CD4-positive, alpha-beta T cell (primary cell): ENCODE measurements at regions not wholly inside any gene's neighbourhood (a gene's known extent, or its start where the extent isn't known, plus 50 kb on each side); places are given as distances from the start of the nearest gene placed in this dataset.

Source experiments
- ATAC-seq: fragments of 200-7000 bp; cut with Tn5 transposase; one replicate; pipeline ENCODE4 v1.10.0; 2022; ENCODE audit warnings: mild to moderate bottlenecking; ENCODE audit not compliant: poor library complexity
- CTCF ChIA-PET: fragments of 350-600 bp; sonication (Branson Sonifier 250); formaldehyde crosslinking; loops from one replicate; lab custom pipeline; 2021; ENCODE audit warnings: antibody characterized with exemption, inconsistent platforms; lab: Charles Lee
- POLR2A ChIA-PET: fragments of 350-600 bp; sonication (Branson Sonifier 250); formaldehyde crosslinking; loops from one replicate; lab custom pipeline; 2021; ENCODE audit warnings: antibody characterized with exemption, inconsistent platforms; lab: Charles Lee
- DNase-seq, 14 experiments: peaks; one replicate each; pipeline ENCODE4 v3.0.0-alpha.2; 2013 to 2020; ENCODE audit warnings: mixed read lengths in 2 of 14
- H3K27ac ChIP-seq, 2 donors: one replicate each; pipeline versions ENCODE4 v1.5.1 to v1.7.0; 2013; ENCODE audit warnings: low read length in 2 of 2, low read depth in 1 of 2, mild to moderate bottlenecking in 1 of 2
- H3K27me3 ChIP-seq, 2 experiments: 1 replicate in 1 of 2; 2 replicates in 1 of 2; pipeline versions ENCODE4 v1.6.1 to v1.7.0; 2013; ENCODE audit warnings: low read length in 2 of 2, control low read depth in 1 of 2, mild to moderate bottlenecking in 1 of 2, moderate library complexity in 1 of 2; ENCODE audit not compliant: insufficient read depth in 2 of 2, control insufficient read depth in 1 of 2
- H3K36me3 ChIP-seq: one replicate; pipeline ENCODE4 v1.6.1; 2013; ENCODE audit warnings: low read length, control low read depth; ENCODE audit not compliant: insufficient read depth
- H3K4me1 ChIP-seq: one replicate; pipeline ENCODE4 v1.6.1; 2013; ENCODE audit warnings: low read length, control low read depth; ENCODE audit not compliant: insufficient read depth
- H3K4me3 ChIP-seq: one replicate; pipeline ENCODE4 v1.5.1; 2013; ENCODE audit warnings: mild to moderate bottlenecking, low read length, moderate library complexity
- H3K9me3 ChIP-seq, 2 experiments: 1 replicate in 1 of 2; 2 replicates in 1 of 2; pipeline versions ENCODE4 v1.6.1 to v1.7.0; 2013; ENCODE audit warnings: low read length in 2 of 2, mild to moderate bottlenecking in 2 of 2, control low read depth in 1 of 2, moderate library complexity in 1 of 2; ENCODE audit not compliant: control insufficient read depth in 1 of 2, insufficient read depth in 1 of 2
- H3K27ac Mint-ChIP-seq: one replicate; pipeline ENCODE4 v1.8.0; 2020; ENCODE audit warnings: mixed read lengths
- H3K27me3 Mint-ChIP-seq: one replicate; pipeline ENCODE4 v1.8.0; 2021; ENCODE audit warnings: mixed read lengths
- H3K36me3 Mint-ChIP-seq: one replicate; pipeline ENCODE4 v1.8.0; 2021; ENCODE audit warnings: low read depth, mixed read lengths
- H3K4me1 Mint-ChIP-seq: one replicate; pipeline ENCODE4 v1.8.0; 2021; ENCODE audit warnings: low read depth, mixed read lengths
- H3K4me3 Mint-ChIP-seq: one replicate; pipeline ENCODE4 v1.8.0; 2020; ENCODE audit warnings: mild to moderate bottlenecking, mixed read lengths
- H3K9me3 Mint-ChIP-seq: one replicate; pipeline ENCODE4 v1.8.0; 2020; ENCODE audit warnings: mixed read lengths
- CTCF ChIP-seq: fragments of 200-600 bp; IDR thresholded peaks from one replicate; pipeline ENCODE4 v1.8.0; 2022; ENCODE audit warnings: antibody characterized with exemption, mild to moderate bottlenecking
- intact Hi-C, 2 experiments: fragments of 100-400 bp; cut with DNase I in 1 of 2; cut with micrococcal nuclease in 1 of 2; formaldehyde crosslinking; loops; one replicate each; pipeline versions ENCODE4 v1.15.1 to v1.9.0; 2023 to 2025; cut with DNase I, micrococcal nuclease

- no peak overlapping the region for H3K27ac ChIP-seq
- no peak overlapping the region for H3K27ac Mint-ChIP-seq
- no peak overlapping the region for H3K4me3 Mint-ChIP-seq
- peaks cover 0 to 7% of the 10 kb centered on the region in 2 experiments for H3K27me3 ChIP-seq
- H3K9me3 ChIP-seq, result no peaks in the 10 kb centered on the region
- DNase-seq, result no peak
- H3K4me3 ChIP-seq, result no peak overlapping the region
- no peaks in the 10 kb centered on the region for H3K9me3 Mint-ChIP-seq
- H3K36me3 ChIP-seq, result no peaks in the 10 kb centered on the region
- no peak for ATAC-seq
- CTCF ChIA-PET, result no interaction called here
- H3K4me1 ChIP-seq, result no peaks in the 10 kb centered on the region
- POLR2A ChIA-PET, result no interaction called here
- peaks cover 44% of the 10 kb centered on the region for H3K27me3 Mint-ChIP-seq
- H3K36me3 Mint-ChIP-seq, result no peaks in the 10 kb centered on the region
- intact Hi-C loops, result no loop called here
- TF ChIP-seq CTCF, result no peak
- no peaks in the 10 kb centered on the region for H3K4me1 Mint-ChIP-seq
Observed at GRCh38 chr15:72925661-72926060, 126.6 kb upstream of the NEO1 start.

- intact Hi-C loops, result no loop called here
- POLR2A ChIA-PET, result no interaction called here
- CTCF ChIA-PET, result no interaction called here
- no peaks in the 10 kb centered on the region for H3K36me3 Mint-ChIP-seq
- ATAC-seq, result no peak
- no peaks in the 10 kb centered on the region for H3K4me1 Mint-ChIP-seq
- H3K27me3 Mint-ChIP-seq, result peaks cover 20% of the 10 kb centered on the region
- TF ChIP-seq CTCF, result no peak
- H3K4me3 Mint-ChIP-seq, result no peak overlapping the region
- H3K4me3 ChIP-seq, result no peak overlapping the region
- H3K27ac Mint-ChIP-seq, result no peak overlapping the region
- H3K9me3 ChIP-seq, result no peaks in the 10 kb centered on the region
- H3K27ac ChIP-seq, result no peak overlapping the region
- H3K36me3 ChIP-seq, result no peaks in the 10 kb centered on the region
- no peak for DNase-seq
- no peaks in the 10 kb centered on the region for H3K4me1 ChIP-seq
- peaks cover 0 to 7% of the 10 kb centered on the region in 2 experiments for H3K27me3 ChIP-seq
- no peaks in the 10 kb centered on the region for H3K9me3 Mint-ChIP-seq
Observed at GRCh38 chr15:72923289-72923688, 129.0 kb upstream of the NEO1 start.

GRCh38 chr15:72920551-72920950, 131.7 kb upstream of the NEO1 start:
- CTCF ChIA-PET, result no interaction called here
- DNase-seq, result no peak

More at GRCh38 chr15:72920551-72920950, 131.7 kb upstream of the NEO1 start:
- no peak for ATAC-seq
- Histone ChIP-seq H3K9me3 (no peaks in the 10 kb centered on the region), H3K27ac (no peak overlapping the region), H3K4me3 (no peak overlapping the region), H3K36me3 (no peaks in the 10 kb centered on the region), H3K4me1 (no peaks in the 10 kb centered on the region), H3K27me3 (no peaks in the 10 kb centered on the region)
- Mint-ChIP-seq H3K4me3 (no peak overlapping the region), H3K9me3 (no peaks in the 10 kb centered on the region), H3K4me1 (no peaks in the 10 kb centered on the region), H3K36me3 (no peaks in the 10 kb centered on the region), H3K27me3 (no peaks in the 10 kb centered on the region), H3K27ac (no peak overlapping the region)
- intact Hi-C loops, result no loop called here
- no peak for TF ChIP-seq CTCF
- POLR2A ChIA-PET, result no interaction called here
